Activated CD4-positive, alpha-beta T cell treated with anti-CD3 and anti-CD28 coated beads, Interleukin-2, Interleukin-4, amounts not matched to agents 100 ng/mL and 50 ng/mL, durations not matched to agents 16 hours and 8 hours (primary cell): ENCODE measurements at regions not wholly inside any gene's neighbourhood (a gene's known extent, or its start where the extent isn't known, plus 50 kb on each side); places are given as distances from the start of the nearest gene placed in this dataset.
"Not testable (repeated sequence)": the region's sequence is repeated elsewhere in the genome, so short reads cannot be mapped to it uniquely, and the experiment has no call there.

ENCODE experiments used
- DNase-seq: peaks from one replicate; pipeline ENCODE4 v3.0.0-alpha.2; 2020; ENCODE audit warnings: low spot score

- no peak for DNase-seq
These were observed 767.1 kb downstream of the KCNA4 start for GRCh38 chr11:29249713-29250112.

- no peak for DNase-seq
These were observed 772.5 kb downstream of the KCNA4 start for GRCh38 chr11:29244355-29244754.

- DNase-seq: no peak
These were observed 773.2 kb downstream of the KCNA4 start for GRCh38 chr11:29243616-29244015.

- DNase-seq: no peak
These were observed 784.8 kb downstream of the KCNA4 start for GRCh38 chr11:29231991-29232390.

- DNase-seq: no peak
These were observed 785.2 kb downstream of the KCNA4 start for GRCh38 chr11:29231586-29231985.

- DNase-seq: no peak
These were observed 789.0 kb downstream of the KCNA4 start for GRCh38 chr11:29227811-29228210.

- no peak for DNase-seq
These were observed 792.0 kb downstream of the KCNA4 start for GRCh38 chr11:29224739-29225384.

- DNase-seq: not testable (repeated sequence)
These were observed 797.3 kb downstream of the KCNA4 start for GRCh38 chr11:29219531-29219930.

GRCh38 chr11:29217901-29218300 is 798.9 kb downstream of the KCNA4 start:
- no peak for DNase-seq

- no peak for DNase-seq
These were observed 802.0 kb downstream of the KCNA4 start for GRCh38 chr11:29214833-29215232.

- no peak for DNase-seq
These were observed 805.6 kb downstream of the KCNA4 start for GRCh38 chr11:29211202-29211601.

- no peak for DNase-seq
These were observed 806.4 kb downstream of the KCNA4 start for GRCh38 chr11:29210426-29210825.

GRCh38 chr11:29208117-29208516 is 808.7 kb downstream of the KCNA4 start:
- DNase-seq: no peak

- no peak for DNase-seq
These were observed 815.9 kb downstream of the KCNA4 start for GRCh38 chr11:29200791-29201562.

GRCh38 chr11:29190313-29190712 is 826.5 kb downstream of the KCNA4 start:
- no peak for DNase-seq

- DNase-seq: no peak
These were observed 829.6 kb downstream of the KCNA4 start for GRCh38 chr11:29187215-29187614.

GRCh38 chr11:29184939-29185890 is 831.6 kb downstream of the KCNA4 start:
- DNase-seq: no peak

- no peak for DNase-seq
These were observed 833.5 kb downstream of the KCNA4 start for GRCh38 chr11:29183301-29183700.

GRCh38 chr11:29173660-29174062 is 843.2 kb downstream of the KCNA4 start:
- no peak for DNase-seq

GRCh38 chr11:29171360-29171950 is 845.4 kb downstream of the KCNA4 start:
- no peak for DNase-seq

- DNase-seq: no peak
These were observed 850.5 kb downstream of the KCNA4 start for GRCh38 chr11:29166306-29166705.

- DNase-seq: no peak
These were observed 853.6 kb downstream of the KCNA4 start for GRCh38 chr11:29163231-29163630.
